ENCODE measurements at regions not wholly inside any gene's neighbourhood (a gene's known extent, or its start where the extent isn't known, plus 50 kb on each side); places are given as distances from the start of the nearest gene placed in this dataset.

- ATAC-seq (no peak), DNase-seq (ENCODE audit: low read depth, low spot score) (no peak)
- Histone ChIP-seq H2AFZ (ENCODE audit: low read depth, low read length, poor library complexity, severe bottlenecking) (no peak overlapping the region), H3K27me3 (ENCODE audit: insufficient read depth, low read length) (peaks cover 12% of the 10 kb centered on the region; the same call in 1 of the 2 replicates), H4K20me1 (ENCODE audit: insufficient read depth) (no peaks in the 10 kb centered on the region), H3K4me3 (replicated peaks in 1 of 2; ENCODE audit: low read depth in 1 of 2, low read length in 2 of 2) (no peak overlapping the region), H3K9me3 (ENCODE audit: control insufficient read depth in 1 of 2, insufficient read depth in 1 of 2, low read depth in 1 of 2, low read length in 2 of 2) (no peaks in the 10 kb centered on the region), H3K79me2 (ENCODE audit: insufficient read depth, low read length) (no peaks in the 10 kb centered on the region), H3K4me2 (ENCODE audit: low read length) (no peak overlapping the region), H3K9ac (ENCODE audit: low read length) (no peak overlapping the region), H3K9me2 (ENCODE audit: insufficient read depth) (no peaks in the 10 kb centered on the region), H3K36me3 (ENCODE audit: control insufficient read depth in 1 of 2, insufficient read depth in 2 of 2, low read length in 2 of 2) (no peaks in the 10 kb centered on the region), H3K4me1 (ENCODE audit: control insufficient read depth in 1 of 2, insufficient read depth in 2 of 2, low read length in 2 of 2) (no peaks in the 10 kb centered on the region), H3K27ac (ENCODE audit: low read depth, low read length) (no peak overlapping the region)
- intact Hi-C loops (cut with micrococcal nuclease): no loop called here
- ChIA-PET CTCF (no interaction called here), POLR2A (no interaction called here), RAD21 (ENCODE audit: low non-redundant PET in 1 of 2, low total read pairs in 2 of 2, uncharacterized antibody in 2 of 2, unreplicated experiment in 2 of 2) (no interaction called here)
- no peak for TF ChIP-seq POLR2AphosphoS5 (IDR thresholded peaks at IDR 0.05; ENCODE audit: low read depth, low read length)
- TF ChIP-seq MAX (IDR thresholded peaks at IDR 0.05): no peak
- TF ChIP-seq CBX3 (IDR thresholded peaks at IDR 0.05; ENCODE audit: low read depth): no peak
- no peak for TF ChIP-seq REST (IDR thresholded peaks at IDR 0.05; ENCODE audit: low read depth)
- TF ChIP-seq ZBTB33 (IDR thresholded peaks at IDR 0.05; ENCODE audit: extremely low read depth, insufficient replicate concordance, low read length): no peak
- TF ChIP-seq ZNF274 (IDR thresholded peaks at IDR 0.05; ENCODE audit: low read depth, low read length): no peak
- no TSS peak for BruUV-seq (replicated peaks)
These were observed 272.6 kb upstream of the IGF1R start for GRCh38 chr15:98375513-98376340.
